ENCODE measurements at regions not wholly inside any gene's neighbourhood (a gene's known extent, or its start where the extent isn't known, plus 50 kb on each side); places are given as distances from the start of the nearest gene placed in this dataset.
A peak's percentile ranks its signal among the peaks of the same experiment; 100 is the strongest.

GRCh38 chr20:24164360-24164759 lies 175.8 kb upstream of the GGTLC1 start:
- no peak overlapping the region for H3K4me3 ChIP-seq (ENCODE audit: low read length)
- ChIA-PET POLR2A (no interaction called here), CTCF (no interaction called here)
- Mint-ChIP-seq H3K27me3 (no peaks in the 10 kb centered on the region), H3K27ac (no peak overlapping the region), H3K36me3 (ENCODE audit: low read depth) (no peaks in the 10 kb centered on the region), H3K9me3 (no peaks in the 10 kb centered on the region), H3K4me1 (ENCODE audit: low read depth) (no peaks in the 10 kb centered on the region), H3K4me3 (no peak overlapping the region)
- no peaks in the 10 kb centered on the region for H3K9me3 ChIP-seq (ENCODE audit: control insufficient read depth in 1 of 2, insufficient read depth in 1 of 2, low read length in 2 of 2)
- DNase-seq (peak in 12 of 14 experiments; percentile 11 to 48 (median 26)), ATAC-seq (ENCODE audit: poor library complexity) (no peak)
- H3K27me3 ChIP-seq (ENCODE audit: control insufficient read depth in 1 of 2, insufficient read depth in 2 of 2, low read length in 2 of 2): peaks cover 0 to 5% of the 10 kb centered on the region in 2 experiments
- TF ChIP-seq CTCF (IDR thresholded peaks at IDR 0.05): peak; percentile 55
- no peaks in the 10 kb centered on the region for H3K36me3 ChIP-seq (ENCODE audit: insufficient read depth, low read length)
- no peaks in the 10 kb centered on the region for H3K4me1 ChIP-seq (ENCODE audit: insufficient read depth, low read length)
- H3K27ac ChIP-seq (ENCODE audit: low read depth in 1 of 2, low read length in 2 of 2): no peak overlapping the region
- intact Hi-C loops (cut with DNase I, micrococcal nuclease): loop anchor here (1.0 to 10.0 kb wide), 4 partner anchors 226 to 280 kb away; no protein-coding TSS in a partner anchor

- H3K36me3 ChIP-seq (ENCODE audit: insufficient read depth, low read length): no peaks in the 10 kb centered on the region
- H3K27me3 ChIP-seq (ENCODE audit: control insufficient read depth in 1 of 2, insufficient read depth in 2 of 2, low read length in 2 of 2): peaks cover 0 to 6% of the 10 kb centered on the region in 2 experiments
- H3K4me3 ChIP-seq (ENCODE audit: low read length): no peak overlapping the region
- Mint-ChIP-seq H3K27ac (no peak overlapping the region), H3K4me3 (no peak overlapping the region), H3K36me3 (ENCODE audit: low read depth) (no peaks in the 10 kb centered on the region), H3K4me1 (ENCODE audit: low read depth) (no peaks in the 10 kb centered on the region), H3K9me3 (no peaks in the 10 kb centered on the region), H3K27me3 (no peaks in the 10 kb centered on the region)
- ATAC-seq (ENCODE audit: poor library complexity) (no peak), DNase-seq (no peak)
- intact Hi-C loops (cut with DNase I, micrococcal nuclease): loop anchor here (5.0 to 10.0 kb wide), 2 partner anchors 276 to 279 kb away; no protein-coding TSS in a partner anchor
- ChIA-PET POLR2A (no interaction called here), CTCF (no interaction called here)
- no peak for TF ChIP-seq CTCF (IDR thresholded peaks at IDR 0.05)
- H3K27ac ChIP-seq (ENCODE audit: low read depth in 1 of 2, low read length in 2 of 2): no peak overlapping the region
- no peaks in the 10 kb centered on the region for H3K9me3 ChIP-seq (ENCODE audit: control insufficient read depth in 1 of 2, insufficient read depth in 1 of 2, low read length in 2 of 2)
- H3K4me1 ChIP-seq (ENCODE audit: insufficient read depth, low read length): no peaks in the 10 kb centered on the region
Measured at GRCh38 chr20:24163506-24163905, 174.9 kb upstream of the GGTLC1 start.

- Histone ChIP-seq H3K36me3 (ENCODE audit: insufficient read depth, low read length) (no peaks in the 10 kb centered on the region), H3K4me3 (ENCODE audit: low read length) (no peak overlapping the region), H3K27ac (ENCODE audit: low read depth in 1 of 2, low read length in 2 of 2) (no peak overlapping the region), H3K9me3 (ENCODE audit: control insufficient read depth in 1 of 2, insufficient read depth in 1 of 2, low read length in 2 of 2) (no peaks in the 10 kb centered on the region), H3K4me1 (ENCODE audit: insufficient read depth, low read length) (no peaks in the 10 kb centered on the region), H3K27me3 (ENCODE audit: control insufficient read depth in 1 of 2, insufficient read depth in 2 of 2, low read length in 2 of 2) (peaks cover 0 to 6% of the 10 kb centered on the region in 2 experiments)
- H3K36me3 Mint-ChIP-seq (ENCODE audit: low read depth): no peaks in the 10 kb centered on the region
- no peak overlapping the region for H3K4me3 Mint-ChIP-seq
- H3K27ac Mint-ChIP-seq: no peak overlapping the region
- POLR2A ChIA-PET: no interaction called here
- H3K27me3 Mint-ChIP-seq: no peaks in the 10 kb centered on the region
- no peak for ATAC-seq (ENCODE audit: poor library complexity)
- H3K4me1 Mint-ChIP-seq (ENCODE audit: low read depth): no peaks in the 10 kb centered on the region
- CTCF ChIA-PET: interaction anchor here (0.6 to 1.3 kb wide), 2 partner anchors 103 to 223 kb away, joined by 3 read pairs; no protein-coding TSS in a partner anchor
- peak in 3 of 14 experiments; percentile 16 to 34 (median 32) for DNase-seq
- no peaks in the 10 kb centered on the region for H3K9me3 Mint-ChIP-seq
- intact Hi-C loops (cut with DNase I, micrococcal nuclease): loop anchor here (5.0 to 10.0 kb wide), 2 partner anchors 273 to 276 kb away; no protein-coding TSS in a partner anchor
- TF ChIP-seq CTCF (IDR thresholded peaks at IDR 0.05): peak; percentile 49
Measured at GRCh38 chr20:24160563-24161281, 172.1 kb upstream of the GGTLC1 start.

Data from CD4-positive, alpha-beta T cell (primary cell).